ENCODE measurements at regions not wholly inside any gene's neighbourhood (a gene's known extent, or its start where the extent isn't known, plus 50 kb on each side); places are given as distances from the start of the nearest gene placed in this dataset.

DNA sequence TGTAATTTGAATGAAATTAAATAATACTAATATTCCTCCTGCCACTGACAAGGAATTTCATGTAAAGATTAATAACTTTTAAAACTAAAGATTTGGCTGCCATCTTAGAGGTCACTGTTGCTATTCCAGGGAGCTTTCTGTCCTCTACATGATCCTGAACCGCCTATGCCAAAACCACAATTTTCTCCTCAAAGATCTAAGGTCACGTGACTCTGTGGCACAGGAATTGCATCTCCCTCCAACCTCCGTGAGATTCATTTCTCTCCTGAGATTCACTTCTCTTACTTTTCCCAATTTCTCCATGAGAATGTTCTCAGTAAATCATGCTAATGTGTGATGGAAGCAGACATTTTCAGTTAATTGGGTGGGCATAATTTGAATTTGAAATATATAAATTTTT lies 379.6 kb upstream of the TSHZ2 start:
- H3K4me1 ChIP-seq (ENCODE audit: insufficient read depth): no peaks in the 10 kb centered on the region; the same call in 1 of the 2 replicates
- no peak overlapping the region for H2AFZ ChIP-seq
- no peak overlapping the region for H3K4me3 ChIP-seq
- H3K9me3 ChIP-seq (ENCODE audit: low read depth): no peaks in the 10 kb centered on the region
- no peaks in the 10 kb centered on the region for H3K27me3 ChIP-seq (replicated peaks; ENCODE audit: insufficient read depth)
- no peak overlapping the region for H3K27ac ChIP-seq
- no peaks in the 10 kb centered on the region for H3K36me3 ChIP-seq (ENCODE audit: low read depth)
- no peaks in the 10 kb centered on the region for H3K79me2 ChIP-seq (ENCODE audit: insufficient read depth)
- in situ Hi-C loops (cut with MboI): no loop called here
- no peak for DNase-seq
- no peak overlapping the region for H3K4me2 ChIP-seq (ENCODE audit: unreplicated experiment)
- no peaks in the 10 kb centered on the region for H3F3A ChIP-seq (ENCODE audit: insufficient read depth)
- no peak overlapping the region for H3K9ac ChIP-seq
- WGBS, 2 experiments (ENCODE audit: low coverage in 1 of 2, low lambda C conversion rate in 2 of 2, missing lambda C conversion rate in 2 of 2): 53 to 69% methylated on average over 3 of the region's 3 CpGs
- H4K20me1 ChIP-seq (ENCODE audit: insufficient read depth): no peaks in the 10 kb centered on the region
- TF ChIP-seq EZH2 (IDR thresholded peaks at IDR 0.05; ENCODE audit: insufficient read depth, poor library complexity, severe bottlenecking): no peak
- TF ChIP-seq EZH2phosphoT487 (IDR thresholded peaks at IDR 0.05; ENCODE audit: insufficient read depth, low read depth): no peak
- no peaks in the 10 kb centered on the region for H3K9me2 ChIP-seq (ENCODE audit: insufficient read depth)

DNA sequence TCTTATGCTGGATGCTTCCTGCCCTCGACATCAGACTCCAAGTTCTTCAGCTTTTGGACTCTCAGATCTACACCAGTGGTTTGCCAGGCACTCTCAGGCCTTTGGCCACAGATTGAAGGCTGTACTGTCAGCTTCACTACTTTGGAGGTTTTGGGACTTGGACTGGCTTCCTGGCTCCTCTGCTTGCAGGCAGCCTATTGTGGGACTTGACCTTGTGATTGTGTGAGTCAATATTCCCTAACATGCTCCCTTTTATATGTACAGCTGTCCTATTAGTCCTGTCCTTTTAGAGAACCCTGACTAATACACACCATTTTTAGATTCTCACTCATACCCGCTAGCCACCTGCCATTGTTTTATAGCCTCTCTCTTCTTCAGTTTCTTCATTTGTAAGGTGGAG lies 382.1 kb upstream of the TSHZ2 start:
- no peaks in the 10 kb centered on the region for H3K9me2 ChIP-seq (ENCODE audit: insufficient read depth)
- H3K4me3 ChIP-seq: no peak overlapping the region
- H3K36me3 ChIP-seq (ENCODE audit: low read depth): no peaks in the 10 kb centered on the region
- H3K4me2 ChIP-seq (ENCODE audit: unreplicated experiment): no peak overlapping the region
- no peak for TF ChIP-seq EZH2phosphoT487 (IDR thresholded peaks at IDR 0.05; ENCODE audit: insufficient read depth, low read depth)
- no peak for TF ChIP-seq EZH2 (IDR thresholded peaks at IDR 0.05; ENCODE audit: insufficient read depth, poor library complexity, severe bottlenecking)
- no peaks in the 10 kb centered on the region; the same call in 1 of the 2 replicates for H3K4me1 ChIP-seq (ENCODE audit: insufficient read depth)
- H3K27me3 ChIP-seq (replicated peaks; ENCODE audit: insufficient read depth): no peaks in the 10 kb centered on the region
- in situ Hi-C loops (cut with MboI): no loop called here
- WGBS, 2 experiments (ENCODE audit: low coverage in 1 of 2, low lambda C conversion rate in 2 of 2, missing lambda C conversion rate in 2 of 2): 21 to 26% methylated on average over 2 of the region's 2 CpGs
- H2AFZ ChIP-seq: no peak overlapping the region
- no peaks in the 10 kb centered on the region for H3K9me3 ChIP-seq (ENCODE audit: low read depth)
- H4K20me1 ChIP-seq (ENCODE audit: insufficient read depth): no peaks in the 10 kb centered on the region
- DNase-seq: no peak
- no peaks in the 10 kb centered on the region for H3K79me2 ChIP-seq (ENCODE audit: insufficient read depth)
- no peaks in the 10 kb centered on the region for H3F3A ChIP-seq (ENCODE audit: insufficient read depth)
- no peak overlapping the region for H3K27ac ChIP-seq
- no peak overlapping the region for H3K9ac ChIP-seq

- 65% methylated on average over 3 of the region's 3 CpGs for WGBS, 2 experiments (ENCODE audit: low coverage in 1 of 2, low lambda C conversion rate in 2 of 2, missing lambda C conversion rate in 2 of 2)
- Histone ChIP-seq H3K9ac (no peak overlapping the region), H3F3A (ENCODE audit: insufficient read depth) (no peaks in the 10 kb centered on the region), H3K9me3 (ENCODE audit: low read depth) (no peaks in the 10 kb centered on the region), H3K4me2 (ENCODE audit: unreplicated experiment) (no peak overlapping the region), H3K36me3 (ENCODE audit: low read depth) (no peaks in the 10 kb centered on the region), H3K27me3 (replicated peaks; ENCODE audit: insufficient read depth) (no peaks in the 10 kb centered on the region), H2AFZ (no peak overlapping the region), H3K27ac (no peak overlapping the region), H4K20me1 (ENCODE audit: insufficient read depth) (no peaks in the 10 kb centered on the region), H3K4me1 (ENCODE audit: insufficient read depth) (no peaks in the 10 kb centered on the region; the same call in 1 of the 2 replicates), H3K79me2 (ENCODE audit: insufficient read depth) (no peaks in the 10 kb centered on the region), H3K4me3 (no peak overlapping the region), H3K9me2 (ENCODE audit: insufficient read depth) (no peaks in the 10 kb centered on the region)
- DNase-seq: no peak
- in situ Hi-C loops (cut with MboI): no loop called here
- TF ChIP-seq EZH2 (IDR thresholded peaks at IDR 0.05; ENCODE audit: insufficient read depth, poor library complexity, severe bottlenecking) (no peak), EZH2phosphoT487 (IDR thresholded peaks at IDR 0.05; ENCODE audit: insufficient read depth, low read depth) (no peak)
Measured at GRCh38 chr20:52589251-52589812, 382.8 kb upstream of the TSHZ2 start.

GRCh38 chr20:52586660-52587059 lies 385.5 kb upstream of the TSHZ2 start:
- Histone ChIP-seq H3K9me3 (ENCODE audit: low read depth) (no peaks in the 10 kb centered on the region), H3K4me3 (no peak overlapping the region), H4K20me1 (ENCODE audit: insufficient read depth) (no peaks in the 10 kb centered on the region), H3K27ac (no peak overlapping the region), H3K9ac (no peak overlapping the region), H3K27me3 (replicated peaks; ENCODE audit: insufficient read depth) (no peaks in the 10 kb centered on the region), H2AFZ (no peak overlapping the region), H3K79me2 (ENCODE audit: insufficient read depth) (no peaks in the 10 kb centered on the region), H3K36me3 (ENCODE audit: low read depth) (no peaks in the 10 kb centered on the region), H3F3A (ENCODE audit: insufficient read depth) (no peaks in the 10 kb centered on the region), H3K9me2 (ENCODE audit: insufficient read depth) (no peaks in the 10 kb centered on the region), H3K4me2 (ENCODE audit: unreplicated experiment) (no peak overlapping the region), H3K4me1 (ENCODE audit: insufficient read depth) (no peaks in the 10 kb centered on the region)
- no peak for TF ChIP-seq EZH2phosphoT487 (IDR thresholded peaks at IDR 0.05; ENCODE audit: insufficient read depth, low read depth)
- TF ChIP-seq EZH2 (IDR thresholded peaks at IDR 0.05; ENCODE audit: insufficient read depth, poor library complexity, severe bottlenecking): no peak
- in situ Hi-C loops (cut with MboI): no loop called here
- no peak for DNase-seq

DNA sequence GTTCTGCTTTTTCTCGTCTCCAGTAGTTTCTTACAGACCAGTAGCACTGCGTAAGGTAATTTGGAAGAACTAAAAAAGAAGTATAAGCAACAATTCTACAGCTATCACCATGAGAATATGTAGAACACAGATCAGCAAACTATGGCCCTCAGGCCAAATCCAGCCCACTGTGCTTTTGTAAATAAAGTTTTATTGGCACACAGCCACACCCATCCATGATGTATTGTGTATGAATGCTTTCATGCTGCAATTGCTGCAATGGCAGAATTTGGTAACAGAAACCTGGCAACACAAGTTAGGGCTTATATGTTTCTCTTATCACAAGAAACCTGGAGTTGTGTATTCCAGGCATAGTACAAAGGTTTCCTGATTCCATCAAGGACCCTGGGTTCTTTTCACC lies 386.8 kb upstream of the TSHZ2 start:
- H3K9me3 ChIP-seq (ENCODE audit: low read depth): no peaks in the 10 kb centered on the region
- TF ChIP-seq EZH2phosphoT487 (IDR thresholded peaks at IDR 0.05; ENCODE audit: insufficient read depth, low read depth): no peak
- TF ChIP-seq EZH2 (IDR thresholded peaks at IDR 0.05; ENCODE audit: insufficient read depth, poor library complexity, severe bottlenecking): no peak
- no peak overlapping the region for H2AFZ ChIP-seq
- H3K36me3 ChIP-seq (ENCODE audit: low read depth): no peaks in the 10 kb centered on the region
- in situ Hi-C loops (cut with MboI): no loop called here
- no peaks in the 10 kb centered on the region for H3F3A ChIP-seq (ENCODE audit: insufficient read depth)
- no peak for DNase-seq
- H3K4me2 ChIP-seq (ENCODE audit: unreplicated experiment): no peak overlapping the region
- no peaks in the 10 kb centered on the region for H4K20me1 ChIP-seq (ENCODE audit: insufficient read depth)
- WGBS, 2 experiments (ENCODE audit: low coverage in 1 of 2, low lambda C conversion rate in 2 of 2, missing lambda C conversion rate in 2 of 2): 78 to 90% methylated on average over 2 of the region's 2 CpGs
- H3K79me2 ChIP-seq (ENCODE audit: insufficient read depth): no peaks in the 10 kb centered on the region
- H3K4me3 ChIP-seq: no peak overlapping the region
- 0 out of 2 replicates have a peak, but pooled peaks cover 5% of the 10 kb centered on the region for H3K27me3 ChIP-seq (replicated peaks; ENCODE audit: insufficient read depth)
- H3K9me2 ChIP-seq (ENCODE audit: insufficient read depth): no peaks in the 10 kb centered on the region
- H3K9ac ChIP-seq: no peak overlapping the region
- H3K27ac ChIP-seq: no peak overlapping the region
- no peaks in the 10 kb centered on the region for H3K4me1 ChIP-seq (ENCODE audit: insufficient read depth)
